CD8-positive, alpha-beta memory T cell (primary cell): ENCODE measurements at regions not wholly inside any gene's neighbourhood (a gene's known extent, or its start where the extent isn't known, plus 50 kb on each side); places are given as distances from the start of the nearest gene placed in this dataset.

Experiments used
- CTCF ChIA-PET: fragments of 350-600 bp; sonication (Branson Sonifier 250); formaldehyde crosslinking; loops from one replicate; lab custom pipeline; 2021; ENCODE audit warnings: antibody characterized with exemption; lab: Charles Lee
- POLR2A ChIA-PET: fragments of 350-600 bp; sonication (Branson Sonifier 250); formaldehyde crosslinking; loops from one replicate; lab custom pipeline; 2021; ENCODE audit warnings: antibody characterized with exemption; lab: Charles Lee
- DNase-seq, 5 donors: peaks; one replicate each; pipeline versions ENCODE4 v3.0.0 to v3.0.0-alpha.2; 2020 to 2022; ENCODE audit warnings: mixed read lengths in 1 of 5
- H3K27ac ChIP-seq: one replicate; pipeline ENCODE4 v1.7.0; 2013; ENCODE audit warnings: low read depth, mild to moderate bottlenecking, low read length, moderate library complexity
- H3K27me3 ChIP-seq: 2 replicates; pipeline ENCODE4 v1.7.0; 2013; ENCODE audit warnings: low read length, mild to moderate bottlenecking; ENCODE audit not compliant: insufficient read depth, poor library complexity, severe bottlenecking
- H3K36me3 ChIP-seq: 2 replicates; pipeline ENCODE4 v1.7.0; 2013; ENCODE audit warnings: mild to moderate bottlenecking, low read length, moderate library complexity; ENCODE audit not compliant: insufficient read depth
- H3K4me1 ChIP-seq: 2 replicates; pipeline ENCODE4 v1.7.0; 2013; ENCODE audit warnings: mild to moderate bottlenecking, low read length, moderate library complexity; ENCODE audit not compliant: insufficient read depth
- H3K4me3 ChIP-seq: 2 replicates; pipeline ENCODE4 v1.7.0; 2013; ENCODE audit warnings: mild to moderate bottlenecking, low read length
- H3K9me3 ChIP-seq: 2 replicates; pipeline ENCODE4 v1.7.0; 2013; ENCODE audit warnings: mild to moderate bottlenecking, low read length
- H3K27ac Mint-ChIP-seq, 8 donors: one replicate each; pipeline ENCODE4 v1.8.0; 2020 to 2021; ENCODE audit warnings: mixed read lengths in 8 of 8, mild to moderate bottlenecking in 6 of 8, inconsistent platforms in 3 of 8, moderate library complexity in 3 of 8
- H3K27me3 Mint-ChIP-seq, 2 donors: one replicate each; pipeline ENCODE4 v1.8.0; 2020 to 2021; ENCODE audit warnings: mixed read lengths in 2 of 2, mild to moderate bottlenecking in 1 of 2, moderate library complexity in 1 of 2
- H3K36me3 Mint-ChIP-seq, 3 donors: one replicate each; pipeline ENCODE4 v1.8.0; 2020 to 2021; ENCODE audit warnings: mixed read lengths in 3 of 3, inconsistent platforms in 1 of 3, mild to moderate bottlenecking in 1 of 3
- H3K4me1 Mint-ChIP-seq, 3 donors: one replicate each; pipeline ENCODE4 v1.8.0; 2020 to 2021; ENCODE audit warnings: mixed read lengths in 3 of 3, inconsistent platforms in 1 of 3, mild to moderate bottlenecking in 1 of 3
- H3K4me3 Mint-ChIP-seq, 7 donors: one replicate each; pipeline ENCODE4 v1.8.0; 2020 to 2021; ENCODE audit warnings: mixed read lengths in 7 of 7, mild to moderate bottlenecking in 6 of 7, moderate library complexity in 4 of 7, inconsistent platforms in 2 of 7
- H3K9me3 Mint-ChIP-seq, 5 donors: one replicate each; pipeline ENCODE4 v1.8.0; 2020 to 2022; ENCODE audit warnings: mixed read lengths in 5 of 5, mild to moderate bottlenecking in 3 of 5, moderate library complexity in 2 of 5, inconsistent platforms in 1 of 5

DNA sequence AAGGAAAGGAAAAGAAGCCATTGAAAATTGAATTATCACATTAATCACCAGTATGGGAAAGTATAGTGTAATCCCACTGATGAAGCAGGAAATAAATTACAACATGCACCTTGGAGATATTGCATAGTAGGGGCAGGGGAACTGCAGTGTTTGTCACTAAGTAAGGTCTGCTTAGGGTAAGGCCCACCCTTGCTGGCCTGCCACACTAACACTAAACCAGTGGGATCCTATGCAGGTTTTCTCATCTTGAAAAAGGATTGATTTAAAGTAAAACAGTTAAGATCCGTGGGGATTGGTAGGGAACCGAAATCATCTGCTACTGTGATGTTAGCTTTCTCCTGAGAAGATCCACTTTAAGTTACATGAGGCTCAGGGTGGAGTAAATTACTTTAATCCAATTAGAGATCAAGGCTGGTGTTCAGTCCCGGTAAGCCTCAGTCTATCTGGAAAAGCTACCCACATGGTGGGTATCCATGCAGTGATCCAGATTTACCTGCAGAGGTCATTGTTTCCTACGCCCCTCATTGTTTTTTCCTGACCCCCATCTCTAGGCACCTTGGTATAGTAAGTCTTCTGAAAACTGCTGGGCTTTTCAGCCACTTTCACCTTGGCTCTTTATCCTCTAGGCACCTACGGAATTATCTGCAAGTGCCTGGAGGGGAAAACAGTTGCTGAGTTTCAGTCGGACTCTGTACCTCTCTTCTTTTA is 1014.9 kb upstream of the ATXN8OS start:
- H3K27me3 ChIP-seq: no peaks in the 10 kb centered on the region
- H3K4me1 ChIP-seq: no peaks in the 10 kb centered on the region
- H3K36me3 ChIP-seq: no peaks in the 10 kb centered on the region
- no peak overlapping the region for H3K27ac ChIP-seq
- ChIA-PET CTCF (no interaction called here), POLR2A (no interaction called here)
- no peaks in the 10 kb centered on the region for H3K9me3 ChIP-seq
- no peak for DNase-seq
- Mint-ChIP-seq H3K9me3 (peaks cover 0 to 30% (median 5%) of the 10 kb centered on the region in 5 donors), H3K4me1 (no peaks in the 10 kb centered on the region), H3K4me3 (no peak overlapping the region), H3K27ac (no peak overlapping the region), H3K36me3 (no peaks in the 10 kb centered on the region), H3K27me3 (no peaks in the 10 kb centered on the region)
- H3K4me3 ChIP-seq: no peak overlapping the region

DNA sequence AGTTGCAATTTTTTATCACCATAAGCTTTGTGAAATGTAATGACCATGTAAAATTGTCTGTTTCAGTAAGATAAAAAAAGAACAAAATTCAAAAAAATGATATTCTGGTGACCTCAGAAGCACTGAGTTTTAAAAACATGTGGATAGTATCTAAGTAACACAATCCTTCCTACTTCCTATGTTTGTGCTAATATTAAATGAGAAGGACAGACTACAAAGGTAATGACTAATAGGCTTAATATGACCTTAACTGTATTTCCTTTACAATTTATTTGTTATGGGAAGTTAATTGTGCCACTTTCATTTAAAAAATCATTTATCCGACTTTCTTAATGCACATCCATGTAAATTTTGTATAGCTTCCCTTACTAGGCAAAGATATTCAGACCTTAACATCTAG is 1030.4 kb upstream of the ATXN8OS start:
- no peaks in the 10 kb centered on the region for H3K36me3 Mint-ChIP-seq
- no peak for DNase-seq
- no peak overlapping the region for H3K27ac Mint-ChIP-seq
- no peak overlapping the region for H3K27ac ChIP-seq
- no peak overlapping the region for H3K4me3 Mint-ChIP-seq
- H3K9me3 ChIP-seq: no peaks in the 10 kb centered on the region
- CTCF ChIA-PET: no interaction called here
- H3K4me1 Mint-ChIP-seq: no peaks in the 10 kb centered on the region
- H3K4me1 ChIP-seq: no peaks in the 10 kb centered on the region
- no peaks in the 10 kb centered on the region for H3K27me3 ChIP-seq
- H3K27me3 Mint-ChIP-seq: no peaks in the 10 kb centered on the region
- POLR2A ChIA-PET: no interaction called here
- H3K36me3 ChIP-seq: no peaks in the 10 kb centered on the region
- no peak overlapping the region for H3K4me3 ChIP-seq
- peaks cover 3 to 36% (median 13%) of the 10 kb centered on the region in 5 donors for H3K9me3 Mint-ChIP-seq

DNA sequence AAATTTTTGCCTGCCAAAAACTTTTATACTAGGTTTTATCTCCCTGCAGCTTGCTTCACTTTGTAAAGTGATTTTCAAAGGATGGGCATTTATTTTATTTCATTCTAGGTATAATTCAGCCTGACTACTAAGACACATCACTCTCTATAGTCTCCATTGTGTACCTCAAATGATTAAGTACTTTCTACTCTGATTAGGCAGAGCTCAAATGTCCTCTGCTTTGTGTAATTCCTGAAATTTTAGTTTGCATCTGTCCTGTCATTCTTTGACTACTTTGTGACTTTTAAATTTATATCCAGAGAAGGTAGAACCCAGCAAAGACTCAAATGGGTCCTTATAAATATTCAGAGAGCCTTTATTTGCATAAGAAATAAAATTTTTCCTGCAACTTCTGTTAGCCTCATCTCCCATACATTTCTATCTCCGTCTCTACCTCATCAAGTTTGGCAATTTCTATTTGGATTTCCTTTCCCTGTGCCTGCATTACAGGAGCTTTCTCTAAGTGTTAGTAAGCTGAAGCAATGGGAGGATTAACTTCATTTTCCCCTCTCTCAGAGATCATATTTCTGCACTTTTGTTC is 1038.0 kb upstream of the ATXN8OS start:
- POLR2A ChIA-PET: no interaction called here
- Histone ChIP-seq H3K9me3 (no peaks in the 10 kb centered on the region), H3K27me3 (no peaks in the 10 kb centered on the region), H3K4me1 (no peaks in the 10 kb centered on the region), H3K4me3 (no peak overlapping the region), H3K36me3 (no peaks in the 10 kb centered on the region), H3K27ac (no peak overlapping the region)
- Mint-ChIP-seq H3K27me3 (no peaks in the 10 kb centered on the region), H3K4me1 (no peaks in the 10 kb centered on the region), H3K9me3 (peaks cover 3 to 28% (median 10%) of the 10 kb centered on the region in 5 donors), H3K36me3 (no peaks in the 10 kb centered on the region), H3K27ac (no peak overlapping the region), H3K4me3 (no peak overlapping the region)
- CTCF ChIA-PET: no interaction called here
- DNase-seq: no peak

DNA sequence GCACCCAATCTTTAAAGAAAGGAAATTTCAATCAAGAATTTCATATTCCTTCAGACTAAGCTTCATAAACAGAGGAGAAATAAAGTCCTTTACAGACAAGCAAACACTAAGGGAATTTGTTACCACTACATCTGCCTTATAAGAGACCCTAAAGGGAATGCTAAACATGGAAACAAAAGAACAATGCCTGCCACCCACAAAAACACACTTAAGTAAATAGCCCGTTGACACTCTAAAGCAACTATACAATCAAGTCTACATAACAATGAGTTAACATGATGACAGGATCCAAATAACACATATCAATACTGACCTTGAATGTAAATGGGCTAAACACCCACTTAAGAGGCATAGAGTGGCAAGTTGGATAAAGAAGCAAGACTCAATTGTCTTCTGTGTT is 1056.9 kb upstream of the ATXN8OS start:
- no peaks in the 10 kb centered on the region for H3K4me1 ChIP-seq
- Mint-ChIP-seq H3K36me3 (no peaks in the 10 kb centered on the region), H3K27ac (no peak overlapping the region), H3K9me3 (peaks cover 8 to 40% (median 14%) of the 10 kb centered on the region in 5 donors), H3K27me3 (no peaks in the 10 kb centered on the region), H3K4me1 (no peaks in the 10 kb centered on the region), H3K4me3 (no peak overlapping the region)
- H3K4me3 ChIP-seq: no peak overlapping the region
- H3K9me3 ChIP-seq: peaks cover 5% of the 10 kb centered on the region
- H3K36me3 ChIP-seq: no peaks in the 10 kb centered on the region
- POLR2A ChIA-PET: no interaction called here
- H3K27ac ChIP-seq: no peak overlapping the region
- no peak for DNase-seq
- H3K27me3 ChIP-seq: no peaks in the 10 kb centered on the region
- CTCF ChIA-PET: no interaction called here

DNA sequence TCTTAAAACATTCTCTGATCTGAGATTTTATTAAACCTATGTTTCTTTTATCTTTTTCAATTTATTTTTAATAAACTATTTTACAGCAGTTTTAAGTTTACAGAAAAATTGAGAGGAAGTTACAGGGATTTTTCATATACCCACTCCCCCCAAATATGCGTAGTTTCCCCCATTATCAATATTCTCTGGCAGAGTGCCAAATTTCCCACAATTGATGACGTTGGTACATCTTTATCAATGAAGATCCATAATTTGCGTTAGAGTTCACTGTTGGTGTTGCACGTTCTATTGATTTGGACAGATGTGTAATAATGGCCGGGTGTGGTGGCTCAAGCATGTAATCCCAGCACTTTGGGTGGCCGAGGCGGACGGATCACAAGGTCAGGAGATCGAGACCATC is 1063.0 kb upstream of the ATXN8OS start:
- CTCF ChIA-PET: no interaction called here
- Histone ChIP-seq H3K27ac (no peak overlapping the region), H3K36me3 (no peaks in the 10 kb centered on the region), H3K4me3 (no peak overlapping the region), H3K27me3 (no peaks in the 10 kb centered on the region), H3K9me3 (no peaks in the 10 kb centered on the region), H3K4me1 (no peaks in the 10 kb centered on the region)
- no peak overlapping the region for H3K27ac Mint-ChIP-seq
- POLR2A ChIA-PET: no interaction called here
- H3K4me1 Mint-ChIP-seq: no peaks in the 10 kb centered on the region
- peaks cover 4 to 28% (median 11%) of the 10 kb centered on the region in 5 donors for H3K9me3 Mint-ChIP-seq
- no peaks in the 10 kb centered on the region for H3K36me3 Mint-ChIP-seq
- H3K27me3 Mint-ChIP-seq: no peaks in the 10 kb centered on the region
- DNase-seq: no peak
- H3K4me3 Mint-ChIP-seq: no peak overlapping the region

DNA sequence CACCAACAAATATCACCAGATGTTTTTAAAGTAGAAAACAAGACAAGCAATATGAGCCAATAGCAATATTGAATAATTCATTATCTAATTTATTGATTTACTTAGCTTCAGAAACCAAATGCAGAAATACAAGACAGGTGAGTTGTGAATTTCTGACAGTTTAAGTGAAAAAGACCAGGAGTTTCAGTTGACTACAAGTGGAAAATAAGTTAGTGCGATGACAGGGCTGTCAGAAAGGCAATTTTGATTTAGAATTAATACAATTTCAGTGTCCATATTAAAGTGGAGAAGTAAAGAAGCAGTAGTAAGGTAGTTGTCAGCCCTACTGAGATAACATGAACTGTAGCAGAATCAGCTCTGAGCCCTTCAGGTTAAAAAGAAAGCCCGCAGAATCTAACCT is 1066.7 kb upstream of the ATXN8OS start:
- no peaks in the 10 kb centered on the region for H3K27me3 Mint-ChIP-seq
- H3K27ac ChIP-seq: no peak overlapping the region
- no peaks in the 10 kb centered on the region for H3K4me1 Mint-ChIP-seq
- POLR2A ChIA-PET: no interaction called here
- no peaks in the 10 kb centered on the region for H3K36me3 ChIP-seq
- H3K27ac Mint-ChIP-seq: no peak overlapping the region
- H3K27me3 ChIP-seq: no peaks in the 10 kb centered on the region
- H3K36me3 Mint-ChIP-seq: no peaks in the 10 kb centered on the region
- no peaks in the 10 kb centered on the region for H3K9me3 ChIP-seq
- no peak overlapping the region for H3K4me3 Mint-ChIP-seq
- no peak overlapping the region for H3K4me3 ChIP-seq
- H3K9me3 Mint-ChIP-seq: peaks cover 8 to 26% (median 19%) of the 10 kb centered on the region in 5 donors
- H3K4me1 ChIP-seq: no peaks in the 10 kb centered on the region
- CTCF ChIA-PET: no interaction called here
- no peak for DNase-seq

DNA sequence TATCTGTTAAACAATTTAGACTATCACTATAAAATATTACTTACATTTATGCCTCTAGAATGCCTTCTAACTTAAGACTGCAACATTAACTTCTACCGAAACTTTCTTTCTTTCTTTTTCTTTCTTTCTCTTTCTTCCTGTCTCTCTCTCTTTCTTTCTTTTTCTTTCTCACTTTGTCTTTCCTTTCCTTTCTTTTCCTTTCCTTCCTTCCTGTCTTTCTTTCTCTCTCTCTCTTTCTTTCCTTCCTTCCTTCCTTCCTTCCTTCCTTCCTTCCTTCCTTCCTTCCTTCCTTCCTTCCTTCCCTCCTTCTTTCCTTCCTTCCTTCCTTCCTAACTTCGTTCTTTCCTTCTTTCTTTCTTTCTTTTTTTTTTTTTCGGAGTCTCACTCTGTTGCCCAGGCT is 1071.9 kb upstream of the ATXN8OS start:
- H3K27ac ChIP-seq: no peak overlapping the region
- ChIA-PET POLR2A (no interaction called here), CTCF (no interaction called here)
- H3K27ac Mint-ChIP-seq: no peak overlapping the region
- no peaks in the 10 kb centered on the region for H3K36me3 ChIP-seq
- no peaks in the 10 kb centered on the region for H3K4me1 ChIP-seq
- no peaks in the 10 kb centered on the region for H3K9me3 ChIP-seq
- no peaks in the 10 kb centered on the region for H3K27me3 Mint-ChIP-seq
- no peak overlapping the region for H3K4me3 ChIP-seq
- no peaks in the 10 kb centered on the region for H3K36me3 Mint-ChIP-seq
- no peak overlapping the region for H3K4me3 Mint-ChIP-seq
- H3K4me1 Mint-ChIP-seq: no peaks in the 10 kb centered on the region
- H3K9me3 Mint-ChIP-seq: peaks cover 4 to 15% (median 9%) of the 10 kb centered on the region in 5 donors
- no peaks in the 10 kb centered on the region for H3K27me3 ChIP-seq
- DNase-seq: no peak

DNA sequence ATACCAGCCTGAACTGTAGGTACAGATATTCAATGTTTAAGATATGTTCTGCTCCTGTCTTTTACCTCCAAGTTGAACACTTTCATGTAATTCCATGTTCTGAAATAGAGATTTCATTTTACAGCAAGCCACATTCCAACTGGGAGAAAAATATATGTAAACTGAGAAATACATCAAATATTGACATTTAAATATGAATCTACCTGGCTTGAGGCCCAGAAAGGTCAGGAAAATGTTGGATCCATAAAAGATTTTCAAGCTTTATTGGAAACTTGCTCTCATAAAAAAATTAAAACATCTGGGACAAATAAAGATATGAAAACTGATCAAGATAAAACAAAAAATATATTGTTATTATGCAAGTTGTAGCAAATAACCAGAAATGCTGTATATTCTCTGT is 1078.7 kb upstream of the ATXN8OS start:
- POLR2A ChIA-PET: no interaction called here

More for the DNA sequence above, 1078.7 kb upstream of the ATXN8OS start:
- CTCF ChIA-PET: no interaction called here
- Mint-ChIP-seq H3K9me3 (peaks cover 0 to 17% (median 3%) of the 10 kb centered on the region in 5 donors), H3K4me1 (no peaks in the 10 kb centered on the region), H3K27ac (no peak overlapping the region), H3K4me3 (no peak overlapping the region), H3K27me3 (peaks cover 0 to 1% of the 10 kb centered on the region in 2 donors), H3K36me3 (no peaks in the 10 kb centered on the region)
- no peak overlapping the region for H3K27ac ChIP-seq
- H3K4me1 ChIP-seq: no peaks in the 10 kb centered on the region
- no peak for DNase-seq
- no peaks in the 10 kb centered on the region for H3K27me3 ChIP-seq
- no peaks in the 10 kb centered on the region for H3K36me3 ChIP-seq
- no peaks in the 10 kb centered on the region for H3K9me3 ChIP-seq
- H3K4me3 ChIP-seq: no peak overlapping the region
